ENCODE measurements at regions not wholly inside any gene's neighbourhood (a gene's known extent, or its start where the extent isn't known, plus 50 kb on each side); places are given as distances from the start of the nearest gene placed in this dataset.

DNA sequence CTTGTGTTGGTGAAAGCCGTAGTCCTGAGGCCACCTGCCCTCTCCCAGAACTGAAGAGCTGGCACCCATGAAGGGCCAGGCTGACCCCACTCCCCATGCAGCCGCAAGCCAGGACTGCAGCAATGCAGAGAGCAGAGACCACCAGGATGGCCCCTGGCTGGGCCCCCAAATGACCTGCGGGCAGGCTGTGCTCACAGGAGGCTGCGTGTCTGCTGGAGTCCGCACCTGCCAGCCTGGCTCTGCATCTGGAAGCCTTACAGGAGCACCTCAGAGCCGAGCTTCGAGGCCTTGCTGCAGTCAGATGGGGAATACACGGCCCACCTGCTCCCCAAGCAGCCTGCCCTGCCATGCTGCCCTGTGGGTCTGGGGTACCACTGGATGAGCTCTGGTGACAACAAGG is 1336.8 kb downstream of the TBC1D22A start:
- no peak for FAIRE-seq

DNA sequence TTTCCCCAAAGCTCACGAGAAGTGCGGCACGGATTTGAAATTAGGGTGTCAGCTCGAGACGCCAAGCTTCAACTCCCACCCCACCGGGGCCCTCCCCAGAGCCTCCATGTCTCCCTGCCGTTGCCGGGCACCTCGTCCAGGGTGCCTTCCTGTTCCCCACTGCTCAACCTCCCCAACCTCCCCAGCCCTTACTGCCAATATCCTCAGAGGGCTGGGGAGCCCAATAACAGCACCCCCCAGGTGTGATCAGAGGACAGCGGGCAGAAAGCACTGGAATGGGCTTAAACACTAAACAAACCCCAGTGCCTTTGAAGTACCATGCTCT is 1336.4 kb downstream of the TBC1D22A start:
- FAIRE-seq = no peak

DNA sequence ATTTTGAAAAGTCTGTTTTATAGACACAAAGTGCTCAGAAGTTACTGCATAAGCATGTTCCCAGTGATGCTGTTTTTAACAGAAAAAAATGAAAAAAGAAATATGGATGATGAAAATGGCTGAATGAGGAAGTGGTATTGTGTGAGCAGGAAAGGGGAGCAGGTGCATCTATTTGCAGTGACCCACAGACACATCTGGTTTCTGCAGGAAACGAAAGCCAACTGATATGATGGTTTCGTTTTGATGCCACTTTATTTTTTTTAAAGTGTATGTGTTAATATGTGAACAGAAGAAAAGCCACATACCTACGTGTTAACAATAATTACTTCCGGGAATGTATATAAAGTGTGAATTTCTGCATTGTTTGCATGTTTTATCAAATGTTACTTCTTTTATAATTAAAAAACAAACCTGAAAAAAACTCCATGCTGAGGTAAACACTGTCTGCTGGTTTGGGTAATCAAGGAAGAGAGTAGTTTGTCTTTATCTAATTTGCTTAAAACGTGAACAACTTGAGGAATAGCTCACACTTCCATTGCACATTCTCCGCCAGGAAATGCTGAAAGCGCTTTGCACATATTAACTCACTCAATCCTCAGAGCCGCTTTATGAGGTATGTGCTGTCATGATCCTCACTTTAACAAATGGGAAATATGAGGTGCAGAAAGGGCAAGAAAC is 1335.9 kb downstream of the TBC1D22A start:
- FAIRE-seq = no peak

DNA sequence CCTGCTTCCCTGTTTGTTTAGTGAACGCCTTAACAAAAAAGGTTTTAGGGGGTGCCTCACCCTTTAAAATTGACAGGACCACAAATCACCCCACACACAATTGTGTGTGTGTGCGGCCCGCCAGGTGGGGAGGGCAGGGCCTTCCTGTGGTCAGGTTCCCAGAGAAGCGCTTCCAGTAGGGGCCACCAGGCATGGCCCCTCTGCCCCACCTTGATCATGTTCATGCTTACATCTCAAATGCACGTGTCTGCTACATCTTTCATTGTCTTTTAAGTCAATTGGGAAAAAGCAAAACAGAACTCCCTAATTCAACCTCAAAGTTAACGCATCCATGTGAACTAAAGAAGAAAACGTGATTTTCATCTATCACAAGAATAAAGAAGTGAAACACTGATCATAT is 1335.3 kb downstream of the TBC1D22A start:
- no peak for FAIRE-seq

DNA sequence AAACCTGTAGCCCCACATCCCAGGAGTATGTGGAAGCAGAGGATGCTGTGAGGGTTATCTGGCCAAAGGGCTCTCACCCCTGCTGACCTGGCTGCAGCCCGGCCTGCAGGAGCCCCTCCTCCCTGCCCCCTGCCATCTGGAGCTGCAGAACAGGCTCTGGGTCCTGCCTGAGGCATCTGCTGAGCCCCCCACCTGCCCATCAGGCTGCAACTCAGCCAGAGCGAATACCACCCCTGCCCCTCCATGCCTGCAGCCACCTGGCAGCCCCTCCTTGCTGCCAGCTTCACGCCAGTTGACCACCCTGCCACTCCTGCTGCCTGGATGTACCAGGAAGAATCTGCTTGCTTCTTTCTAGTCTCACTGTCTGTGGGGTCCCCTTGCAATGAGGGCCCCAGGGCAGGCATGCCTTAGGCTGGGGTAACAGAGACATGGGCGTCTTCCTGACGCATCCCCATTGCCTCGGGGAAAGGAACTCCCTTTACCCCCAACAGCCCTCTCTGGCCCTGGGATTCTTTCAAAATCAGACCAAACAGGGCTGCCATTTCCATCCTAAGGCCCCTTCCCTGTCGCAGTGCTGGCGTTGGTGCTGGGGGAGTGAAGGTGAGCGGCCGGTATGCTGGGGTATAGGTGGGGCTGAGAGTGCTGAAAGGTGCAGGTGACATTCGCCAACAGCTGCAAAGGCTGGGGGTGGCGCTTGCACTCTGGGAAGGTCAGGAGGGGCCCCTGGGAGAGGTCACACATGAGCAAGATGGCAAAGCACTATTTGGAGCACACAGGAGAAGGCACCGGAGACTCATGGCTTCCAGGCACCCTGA is 1334.6 kb downstream of the TBC1D22A start:
- FAIRE-seq = no peak

DNA sequence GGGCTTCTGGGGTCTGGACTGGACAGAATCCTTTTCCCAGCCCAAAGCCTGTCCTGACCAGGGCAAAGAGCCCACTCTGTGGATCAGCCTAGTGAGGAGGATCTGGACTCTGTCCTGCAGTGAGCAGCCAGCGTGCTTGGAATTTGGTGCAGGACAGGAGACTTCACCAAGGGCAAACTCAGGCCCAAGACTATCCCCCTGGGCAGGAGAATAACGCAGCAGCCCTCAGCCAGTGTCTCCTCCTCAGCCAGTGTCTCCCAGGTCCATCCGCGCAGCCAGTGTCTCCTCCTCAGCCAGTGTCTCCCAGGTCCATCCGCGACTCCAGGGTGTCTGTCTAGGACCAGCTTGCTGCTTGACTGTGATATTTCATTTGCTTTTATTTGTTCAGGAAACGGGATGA is 1334.0 kb downstream of the TBC1D22A start:
- no peak for FAIRE-seq

DNA sequence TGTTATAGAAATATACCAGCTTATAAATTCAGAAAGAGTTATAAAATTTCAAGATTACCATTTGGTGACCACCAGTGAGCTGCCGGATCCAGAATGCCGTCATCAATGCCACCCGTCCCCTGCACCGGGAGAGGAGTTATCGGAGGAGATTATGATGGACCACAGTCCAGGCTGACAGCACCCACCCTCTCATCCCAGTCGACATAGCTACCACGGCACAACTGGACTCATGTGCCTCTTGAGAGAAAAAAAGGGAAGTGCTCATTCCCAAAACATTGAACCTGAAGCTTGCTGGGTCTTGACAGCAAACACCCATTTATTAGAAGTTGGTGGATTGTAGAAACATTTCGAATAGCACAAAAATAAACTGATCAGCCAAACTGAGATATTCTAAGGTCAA is 1331.5 kb downstream of the TBC1D22A start:
- no peak for FAIRE-seq

DNA sequence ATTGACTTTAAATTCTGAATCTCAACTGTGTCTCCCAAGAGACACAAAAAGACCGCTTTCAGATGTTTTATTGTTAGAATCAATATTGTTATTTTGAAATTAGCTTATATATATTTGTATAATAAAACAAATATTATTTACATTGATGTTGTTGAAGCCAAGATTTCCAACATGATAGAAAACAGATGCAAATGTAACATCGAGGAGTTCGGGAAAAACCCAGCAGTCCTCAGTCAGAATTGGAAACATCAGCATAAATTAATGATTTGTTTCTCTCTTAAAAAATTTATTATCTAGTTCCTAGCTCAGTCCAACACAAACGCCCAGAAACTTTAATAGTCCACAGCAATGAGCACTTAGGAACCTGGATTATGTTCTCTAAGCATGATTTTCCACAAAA is 1330.4 kb downstream of the TBC1D22A start:
- no peak for FAIRE-seq

DNA sequence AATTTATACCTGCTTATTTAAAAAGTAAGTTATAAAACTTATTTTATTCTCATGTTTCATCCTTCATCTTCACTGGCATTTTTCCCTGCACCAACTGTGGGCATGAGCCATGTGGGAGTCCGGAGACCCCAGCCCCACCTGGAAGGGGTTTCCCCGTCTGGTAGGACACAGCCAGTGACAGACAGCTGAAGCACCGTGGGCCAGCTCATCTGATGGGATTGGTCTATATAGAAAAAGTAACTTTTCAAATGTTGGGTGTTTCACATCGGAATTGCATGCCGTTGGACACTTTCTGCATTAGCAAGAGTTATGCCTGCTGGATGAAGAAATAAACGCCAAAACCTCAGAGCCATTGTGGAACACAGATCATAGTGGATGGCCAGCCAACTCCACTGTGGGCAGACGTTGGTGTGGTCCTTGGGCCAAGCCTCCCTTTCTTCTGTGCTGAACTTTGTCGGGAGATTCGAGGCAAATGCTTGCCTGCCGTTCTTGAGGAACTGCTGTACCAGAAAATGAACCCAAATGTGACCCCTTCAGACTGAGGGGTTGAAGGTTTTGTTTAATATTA is 1329.3 kb downstream of the TBC1D22A start:
- FAIRE-seq = no peak

DNA sequence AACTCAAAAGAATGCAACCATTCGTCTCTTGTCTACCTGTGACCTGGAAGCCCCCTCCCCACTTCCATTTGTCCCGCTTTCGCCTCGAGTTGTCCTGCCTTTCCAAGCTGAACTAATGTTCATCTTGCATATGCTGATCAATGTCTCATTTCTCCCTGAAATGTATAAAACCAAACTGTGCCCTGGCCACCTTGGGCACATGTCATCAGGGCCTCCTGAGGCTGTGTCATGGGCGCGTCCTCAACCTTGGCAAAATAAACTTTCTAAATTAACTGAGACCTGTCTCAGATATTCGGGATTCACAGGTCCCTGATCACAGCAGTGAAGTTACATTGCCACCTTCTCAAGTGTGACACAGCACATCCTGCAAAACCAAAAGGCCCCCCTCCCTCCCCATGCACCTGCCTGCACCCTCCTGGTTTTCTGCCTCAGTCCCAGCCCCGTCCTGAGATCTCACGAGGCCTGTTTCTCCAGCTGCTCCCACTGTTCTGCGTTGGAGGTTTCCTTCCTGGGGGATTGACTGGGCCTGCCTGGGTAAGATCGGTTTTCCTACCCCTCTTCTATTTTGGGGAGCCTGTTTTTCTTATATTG is 1328.7 kb downstream of the TBC1D22A start:
- FAIRE-seq = no peak

DNA sequence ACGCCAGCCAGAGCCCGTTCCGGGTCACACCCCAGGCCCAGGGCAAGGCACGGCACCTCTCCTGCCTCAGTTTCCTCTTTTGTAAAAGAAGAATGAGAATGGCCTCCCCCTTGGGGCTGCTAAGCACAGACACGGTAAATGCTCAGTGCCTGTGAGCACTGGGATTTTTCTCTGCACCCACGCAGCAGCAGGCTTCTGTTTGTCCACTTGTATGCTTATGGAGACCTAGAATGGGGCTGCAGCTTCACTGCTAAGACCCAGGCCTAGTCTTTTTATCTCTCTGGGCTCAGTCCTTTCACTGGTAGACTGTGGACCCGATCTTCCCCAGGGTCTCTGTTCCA is 1327.9 kb downstream of the TBC1D22A start:
- no peak for FAIRE-seq

DNA sequence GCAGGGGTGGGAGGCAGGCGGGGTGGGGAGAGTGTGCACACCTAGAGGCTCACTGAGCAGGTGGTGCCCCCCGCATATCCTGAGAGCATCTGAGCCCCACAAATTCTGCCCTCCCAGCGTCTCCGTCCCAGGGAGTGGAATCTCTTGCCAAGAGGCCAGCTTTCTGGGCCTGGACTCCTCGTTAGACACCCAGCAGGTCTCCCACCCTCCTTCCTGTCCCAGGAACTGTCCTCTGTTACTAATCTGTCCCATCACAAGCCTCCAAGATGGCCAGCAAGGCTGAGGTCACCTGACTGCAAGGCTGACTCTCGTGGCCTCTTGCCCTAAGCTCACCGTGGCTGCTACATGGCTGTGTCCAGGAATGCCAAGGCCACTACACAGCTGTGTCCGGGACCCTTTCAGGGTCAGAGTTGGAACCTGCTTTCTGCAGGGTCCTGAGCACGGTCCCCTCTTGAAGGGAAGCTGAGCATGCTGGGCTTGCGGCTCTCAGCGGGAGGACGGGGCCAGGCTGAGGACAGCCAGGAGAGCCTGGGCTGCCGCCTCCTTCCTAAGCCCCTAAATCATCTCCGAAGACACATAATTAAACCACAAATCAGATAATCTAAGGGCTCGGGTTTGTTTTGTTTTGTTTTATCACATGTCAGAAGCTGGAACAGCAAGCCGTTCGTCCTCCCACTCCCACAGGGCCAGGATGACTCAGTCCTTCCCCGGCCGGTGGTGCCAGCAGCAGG is 1327.3 kb downstream of the TBC1D22A start:
- FAIRE-seq = no peak

DNA sequence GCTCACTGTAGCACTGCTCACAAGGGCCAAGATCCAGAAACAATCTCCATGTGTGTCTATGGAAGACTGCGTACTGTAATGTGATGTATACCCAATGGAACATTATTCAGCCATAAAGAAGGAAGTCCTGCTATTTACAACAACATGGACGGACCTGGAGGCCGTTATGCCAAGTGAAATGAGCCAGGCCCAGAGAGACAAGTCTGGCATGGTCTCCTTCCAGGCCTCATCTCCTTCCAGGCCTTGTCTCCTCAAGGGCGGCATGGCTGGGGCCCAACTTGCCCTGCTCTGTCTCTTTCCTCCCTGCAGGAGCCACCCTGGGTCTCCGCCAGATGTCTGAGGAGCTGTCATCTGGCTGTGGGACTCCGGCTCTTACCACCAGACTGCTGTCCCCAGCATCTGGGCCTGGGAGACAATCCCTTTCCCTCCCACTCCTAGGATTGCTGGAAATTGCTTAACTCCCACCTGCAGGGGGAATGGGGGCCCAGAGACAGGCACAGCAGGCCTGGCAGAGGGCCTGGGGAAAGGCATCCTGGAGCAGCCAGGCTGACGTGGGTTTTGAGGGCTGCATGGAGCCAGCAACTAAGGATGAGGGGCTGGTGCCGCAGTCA is 1326.6 kb downstream of the TBC1D22A start:
- no peak for FAIRE-seq

DNA sequence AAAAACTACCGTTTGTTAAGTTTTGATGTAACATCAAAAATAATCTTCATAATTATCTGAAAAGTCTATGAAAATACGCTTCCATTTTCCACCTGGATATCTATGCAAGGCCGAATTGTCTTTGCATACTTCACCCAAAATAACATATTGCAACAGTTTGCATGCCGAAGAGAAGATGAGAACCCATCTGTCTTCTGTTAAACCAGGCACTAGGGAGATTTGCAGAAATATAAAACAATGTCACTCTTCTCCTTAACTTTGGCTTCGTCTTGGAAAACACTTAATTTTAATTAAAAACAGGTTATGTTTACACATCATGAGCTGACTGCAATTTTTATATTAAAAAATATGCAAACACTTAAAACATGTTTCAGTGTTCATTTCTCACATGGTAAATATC is 1325.8 kb downstream of the TBC1D22A start:
- no peak for FAIRE-seq

DNA sequence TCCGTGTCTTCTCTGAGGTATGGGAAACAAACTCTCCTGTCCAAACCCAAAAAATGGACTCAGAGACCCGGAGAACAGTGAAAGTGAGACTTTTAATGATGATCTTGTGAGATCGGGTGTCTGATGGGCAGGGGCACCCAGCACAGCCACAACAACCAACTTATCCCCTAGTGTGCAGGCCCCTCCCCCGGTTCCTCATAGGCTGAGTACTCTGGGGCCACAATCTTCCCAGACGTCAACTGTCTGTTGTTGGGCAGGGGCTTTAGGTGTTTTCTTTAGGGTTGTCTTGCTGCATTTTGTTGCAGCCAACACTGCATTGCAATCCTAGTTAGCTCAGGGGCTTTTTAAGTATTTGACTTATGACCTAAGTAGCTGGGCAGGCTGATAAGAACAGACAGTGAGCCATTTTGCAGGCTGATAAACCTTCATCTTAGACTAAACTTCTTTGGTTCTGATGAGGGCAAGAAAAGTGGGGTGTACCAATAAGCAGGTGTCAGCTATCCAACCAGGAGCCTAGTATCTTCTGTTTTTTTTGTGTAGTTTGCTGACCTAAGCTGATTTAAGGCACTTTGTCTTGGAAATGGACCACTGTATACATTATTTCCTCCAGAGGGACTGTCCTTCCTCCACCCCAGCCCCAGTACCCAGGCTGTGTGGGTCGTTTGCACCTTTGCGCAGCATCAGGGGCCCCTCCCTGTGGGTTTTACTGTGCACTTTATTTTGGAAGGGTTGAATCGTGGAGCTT is 1323.6 kb downstream of the TBC1D22A start:
- no peak for FAIRE-seq

DNA sequence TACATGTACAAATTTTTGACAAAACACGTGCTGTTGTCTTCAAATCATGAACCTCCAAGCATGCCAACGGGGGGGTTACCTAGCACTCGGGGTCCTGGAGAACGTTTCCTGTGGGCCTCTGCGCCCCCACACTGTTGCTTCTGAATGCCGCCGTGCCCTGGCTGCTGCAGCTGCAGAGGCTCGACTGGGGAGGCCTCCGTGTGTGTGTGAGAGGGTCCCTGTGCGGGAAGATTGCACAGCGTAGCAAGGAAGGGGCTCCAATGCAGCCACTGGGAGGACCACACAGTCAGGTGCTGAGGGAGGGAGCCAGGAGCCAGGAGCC is 1322.2 kb downstream of the TBC1D22A start:
- no peak for FAIRE-seq

DNA sequence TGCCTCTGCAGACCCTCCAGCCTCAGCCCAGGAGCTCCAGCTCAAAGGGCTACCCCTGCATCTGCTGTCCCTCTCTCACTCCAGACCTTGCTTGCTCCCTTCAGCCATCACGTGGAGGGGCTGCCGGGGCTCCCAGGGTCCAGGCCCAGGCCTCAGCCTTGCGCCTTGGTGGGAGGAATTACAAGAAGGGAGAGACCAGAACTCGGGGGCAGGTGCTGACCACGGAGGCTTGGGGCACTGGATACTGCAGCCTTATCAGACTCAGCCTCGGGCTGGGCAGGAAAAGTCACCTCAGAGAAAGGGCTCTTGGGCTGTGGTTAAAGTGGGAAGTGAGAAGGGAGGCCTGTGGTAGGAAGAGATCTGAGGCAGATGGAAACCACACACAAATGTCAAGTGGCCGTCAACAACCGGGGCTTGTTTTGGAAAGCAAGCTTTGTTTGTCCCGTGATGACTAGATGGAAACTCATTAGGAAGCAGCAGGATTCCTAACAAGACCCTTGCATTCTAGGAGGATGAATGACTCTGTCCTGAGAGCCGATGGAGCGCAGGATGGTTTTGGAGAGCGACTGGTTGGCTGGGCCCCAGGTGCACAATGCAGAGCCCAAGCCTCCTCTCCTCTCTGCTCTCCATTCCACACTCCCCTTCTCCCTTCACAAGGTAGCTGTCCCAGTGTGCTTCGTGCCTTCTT is 1321.7 kb downstream of the TBC1D22A start:
- FAIRE-seq = no peak

DNA sequence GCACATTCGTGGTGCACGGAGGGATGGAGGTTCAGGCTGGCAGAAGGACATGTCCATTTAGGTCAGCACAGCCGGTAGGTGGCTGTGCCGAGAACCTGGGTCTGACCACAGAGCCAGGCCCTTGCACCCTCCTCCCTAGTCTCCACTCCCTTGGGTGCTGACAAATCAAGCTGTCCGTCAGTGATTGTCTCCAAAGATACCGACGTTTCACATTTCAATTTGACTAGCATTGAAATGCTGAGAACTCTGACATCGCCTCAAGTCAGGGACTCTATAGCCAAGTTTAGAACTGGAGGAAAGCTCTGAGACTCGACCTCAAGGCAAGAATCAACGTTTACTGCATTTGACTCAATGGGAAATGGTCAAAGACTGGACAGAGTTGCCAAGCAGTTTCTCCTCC is 1321.1 kb downstream of the TBC1D22A start:
- FAIRE-seq = no peak

DNA sequence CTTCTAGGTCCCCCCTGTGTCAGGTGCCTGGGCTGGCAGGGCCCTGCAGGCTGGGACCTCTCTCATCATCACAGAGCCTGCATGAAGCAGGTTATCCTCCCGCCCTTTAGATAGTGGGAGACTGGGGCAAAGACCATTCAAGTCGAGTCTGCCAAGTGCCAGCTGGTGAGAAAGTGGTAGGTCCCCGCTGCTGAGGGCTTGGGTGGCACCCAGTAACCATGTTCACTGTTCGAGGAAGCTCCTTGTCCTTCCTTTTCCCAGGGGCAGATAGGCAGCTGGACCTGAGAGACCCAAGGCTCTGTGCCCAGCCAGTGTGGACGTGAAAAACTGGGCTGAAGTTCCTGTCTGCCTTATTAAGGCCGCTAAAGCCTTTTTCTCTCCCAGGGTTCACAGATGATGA is 1319.8 kb downstream of the TBC1D22A start:
- no peak for FAIRE-seq

DNA sequence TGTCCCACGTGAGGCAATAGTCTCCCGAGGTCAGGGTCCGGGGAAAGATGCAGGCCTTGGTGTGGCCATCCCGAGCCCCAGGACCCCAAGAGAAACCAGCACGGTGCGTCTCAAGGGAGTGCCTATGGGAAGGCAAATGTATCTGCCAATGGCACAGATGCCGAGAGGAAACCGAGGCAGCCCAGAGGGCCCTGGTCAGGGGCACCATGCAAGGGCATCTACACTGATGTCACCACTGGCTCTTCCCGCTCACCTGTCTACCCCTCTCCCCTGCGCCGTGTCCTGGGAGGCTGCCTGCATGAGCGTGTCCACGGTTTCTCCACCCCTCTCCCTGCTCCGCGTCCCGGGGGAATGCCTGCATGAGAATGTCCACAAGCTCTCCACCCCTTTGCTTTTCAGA is 1318.8 kb downstream of the TBC1D22A start:
- FAIRE-seq = no peak

DNA sequence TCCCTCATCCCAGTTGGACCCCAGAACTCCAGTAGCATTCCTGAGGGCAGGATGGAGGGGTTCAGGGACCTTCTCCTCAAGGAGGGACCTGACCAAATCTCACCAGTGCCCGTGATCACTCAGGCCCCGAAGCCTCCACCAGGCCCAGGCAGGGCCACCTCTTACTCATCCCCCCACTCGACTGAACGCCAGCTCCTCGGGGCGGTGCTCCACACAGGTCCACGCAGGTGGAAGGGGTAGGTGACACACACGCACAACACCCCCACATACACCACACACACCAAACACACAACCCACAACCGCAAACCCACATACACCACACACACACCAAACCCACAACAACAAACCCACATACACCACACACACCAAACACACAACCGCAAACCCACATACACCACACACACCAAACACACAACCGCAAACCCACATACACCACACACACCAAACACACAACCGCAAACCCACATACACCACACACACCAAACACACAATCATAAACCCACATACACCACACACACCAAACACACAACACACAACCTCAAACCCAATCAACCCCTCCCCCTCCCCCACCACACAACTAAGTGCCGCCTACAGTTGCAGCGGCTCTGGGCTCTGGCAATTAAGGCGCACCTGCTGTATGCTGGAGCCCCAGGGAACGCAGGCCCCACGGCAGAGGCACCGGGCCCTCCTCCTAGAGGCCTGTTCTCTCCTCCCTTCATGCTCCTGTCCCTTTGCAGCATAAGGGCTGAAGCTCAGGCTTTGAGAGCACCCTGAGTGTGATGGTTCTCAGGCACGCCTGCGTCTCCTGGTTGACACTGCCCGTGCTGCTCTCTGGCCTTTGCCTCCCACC is 1318.1 kb downstream of the TBC1D22A start:
- FAIRE-seq = no peak
